Right lobe of liver (tissue), 4 donors: ENCODE measurements at regions not wholly inside any gene's neighbourhood (a gene's known extent, or its start where the extent isn't known, plus 50 kb on each side); places are given as distances from the start of the nearest gene placed in this dataset.

ENCODE experiments used
- CTCF ChIP-seq, 4 donors: fragments of 200-600 bp in 3 of 4; fragments of 450-650 bp in 1 of 4; IDR thresholded peaks; one replicate each; pipeline versions ENCODE4 v1.5.1 to v1.8.0; 2016 to 2022; ENCODE audit warnings: antibody characterized with exemption in 4 of 4, mild to moderate bottlenecking in 2 of 4
- POLR2A ChIP-seq: fragments of 450-650 bp; IDR thresholded peaks from one replicate; pipeline ENCODE4 v1.6.1; 2017; ENCODE audit warnings: antibody characterized with exemption, mild to moderate bottlenecking
- donor health status: DM: no; HTN: no; CAD: no.
- donor health status: DM: no; HTN: no; CAD: no.
- donor health status: DM: no; HTN: yes; CAD: no.

DNA sequence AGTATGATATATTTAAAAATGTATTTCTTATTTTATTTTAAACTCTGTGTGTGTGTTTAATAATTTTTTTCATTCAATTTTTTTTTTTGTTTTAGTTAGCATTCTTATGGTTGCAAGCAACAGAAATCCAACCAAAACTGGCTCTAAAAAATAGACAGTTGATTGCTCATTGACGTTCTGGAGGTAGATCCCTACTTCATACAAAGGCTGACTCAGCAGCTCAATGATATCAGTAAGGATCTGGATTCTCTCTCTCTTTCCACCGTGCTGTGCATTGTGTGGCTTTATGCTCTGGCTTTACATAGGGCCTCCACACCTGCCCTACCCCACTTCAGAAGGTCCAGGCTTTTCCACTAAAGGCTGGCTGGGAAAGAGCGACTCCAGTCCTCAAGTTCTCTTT lies 117.8 kb downstream of the UCHL1 start:
- no peak for TF ChIP-seq CTCF (IDR thresholded peaks at IDR 0.05)
- TF ChIP-seq POLR2A: no peak
